ENCODE measurements at regions not wholly inside any gene's neighbourhood (a gene's known extent, or its start where the extent isn't known, plus 50 kb on each side); places are given as distances from the start of the nearest gene placed in this dataset.

- TF ChIP-seq POLR2AphosphoS5 (IDR thresholded peaks at IDR 0.05), result no peak
- TF ChIP-seq, protein P1, sequence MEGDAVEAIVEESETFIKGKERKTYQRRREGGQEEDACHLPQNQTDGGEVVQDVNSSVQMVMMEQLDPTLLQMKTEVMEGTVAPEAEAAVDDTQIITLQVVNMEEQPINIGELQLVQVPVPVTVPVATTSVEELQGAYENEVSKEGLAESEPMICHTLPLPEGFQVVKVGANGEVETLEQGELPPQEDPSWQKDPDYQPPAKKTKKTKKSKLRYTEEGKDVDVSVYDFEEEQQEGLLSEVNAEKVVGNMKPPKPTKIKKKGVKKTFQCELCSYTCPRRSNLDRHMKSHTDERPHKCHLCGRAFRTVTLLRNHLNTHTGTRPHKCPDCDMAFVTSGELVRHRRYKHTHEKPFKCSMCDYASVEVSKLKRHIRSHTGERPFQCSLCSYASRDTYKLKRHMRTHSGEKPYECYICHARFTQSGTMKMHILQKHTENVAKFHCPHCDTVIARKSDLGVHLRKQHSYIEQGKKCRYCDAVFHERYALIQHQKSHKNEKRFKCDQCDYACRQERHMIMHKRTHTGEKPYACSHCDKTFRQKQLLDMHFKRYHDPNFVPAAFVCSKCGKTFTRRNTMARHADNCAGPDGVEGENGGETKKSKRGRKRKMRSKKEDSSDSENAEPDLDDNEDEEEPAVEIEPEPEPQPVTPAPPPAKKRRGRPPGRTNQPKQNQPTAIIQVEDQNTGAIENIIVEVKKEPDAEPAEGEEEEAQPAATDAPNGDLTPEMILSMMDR (IDR thresholded peaks at IDR 0.05), result no peak
- no peak for TF ChIP-seq POLR2A (IDR thresholded peaks at IDR 0.05)
- TF ChIP-seq EP300 (IDR thresholded peaks at IDR 0.05), result no peak
Measured at GRCh38 chr3:116961106-116961505, 251.5 kb downstream of the TUSC7 start.
